ENCODE measurements at regions not wholly inside any gene's neighbourhood (a gene's known extent, or its start where the extent isn't known, plus 50 kb on each side); places are given as distances from the start of the nearest gene placed in this dataset.

DNA sequence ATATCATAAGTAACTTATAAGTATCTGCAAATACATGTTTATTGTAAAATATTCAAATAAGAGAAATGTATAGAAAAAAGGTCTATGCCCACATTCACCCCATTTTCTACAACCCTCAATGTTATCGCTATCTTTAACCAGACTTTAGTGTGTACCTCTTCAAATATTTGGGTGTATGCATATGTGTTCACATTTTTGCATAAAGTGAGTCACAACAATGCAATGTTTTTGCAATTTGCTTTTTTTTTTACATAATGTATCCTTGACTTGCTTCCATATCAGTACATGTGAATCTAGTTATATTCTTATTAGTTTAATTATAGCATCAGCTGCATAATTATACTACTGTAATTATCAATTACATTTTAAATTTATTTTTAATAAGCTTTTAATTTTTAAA, 117.3 kb upstream of the LYSMD4 start:
- TF ChIP-seq POLR2A (IDR thresholded peaks at IDR 0.05; ENCODE audit: low read depth, low read length) (no peak), TAF1 (IDR thresholded peaks at IDR 0.05; ENCODE audit: borderline replicate concordance, low read depth, low read length) (no peak)

All from GM12892 (cell line).